Keratinocyte (primary cell): ENCODE measurements at regions not wholly inside any gene's neighbourhood (a gene's known extent, or its start where the extent isn't known, plus 50 kb on each side); places are given as distances from the start of the nearest gene placed in this dataset.
A peak's percentile ranks its signal among the peaks of the same experiment; 100 is the strongest.

ENCODE experiments used
- EZH2 ChIP-seq: IDR thresholded peaks from one replicate; pipeline ENCODE4 v1.6.1; 2012; ENCODE audit warnings: inconsistent platforms, mild to moderate bottlenecking, low read length, moderate library complexity
- TF ChIP-seq, protein P1 (sequence below), 3 experiments: IDR thresholded peaks in 1 of 3; conservative IDR thresholded peaks in 1 of 3; optimal IDR thresholded peaks in 1 of 3; 2 replicates in 2 of 3; 3 replicates in 1 of 3; pipeline versions ENCODE3 to v1.5.1; 2011; ENCODE audit warnings: low read length in 3 of 3, mild to moderate bottlenecking in 3 of 3, moderate library complexity in 2 of 3, control low read depth in 1 of 3, inconsistent platforms in 1 of 3; ENCODE audit not compliant: insufficient read depth in 2 of 3; ENCODE audit errors: extremely low read depth in 1 of 3

- TF ChIP-seq, protein P1, sequence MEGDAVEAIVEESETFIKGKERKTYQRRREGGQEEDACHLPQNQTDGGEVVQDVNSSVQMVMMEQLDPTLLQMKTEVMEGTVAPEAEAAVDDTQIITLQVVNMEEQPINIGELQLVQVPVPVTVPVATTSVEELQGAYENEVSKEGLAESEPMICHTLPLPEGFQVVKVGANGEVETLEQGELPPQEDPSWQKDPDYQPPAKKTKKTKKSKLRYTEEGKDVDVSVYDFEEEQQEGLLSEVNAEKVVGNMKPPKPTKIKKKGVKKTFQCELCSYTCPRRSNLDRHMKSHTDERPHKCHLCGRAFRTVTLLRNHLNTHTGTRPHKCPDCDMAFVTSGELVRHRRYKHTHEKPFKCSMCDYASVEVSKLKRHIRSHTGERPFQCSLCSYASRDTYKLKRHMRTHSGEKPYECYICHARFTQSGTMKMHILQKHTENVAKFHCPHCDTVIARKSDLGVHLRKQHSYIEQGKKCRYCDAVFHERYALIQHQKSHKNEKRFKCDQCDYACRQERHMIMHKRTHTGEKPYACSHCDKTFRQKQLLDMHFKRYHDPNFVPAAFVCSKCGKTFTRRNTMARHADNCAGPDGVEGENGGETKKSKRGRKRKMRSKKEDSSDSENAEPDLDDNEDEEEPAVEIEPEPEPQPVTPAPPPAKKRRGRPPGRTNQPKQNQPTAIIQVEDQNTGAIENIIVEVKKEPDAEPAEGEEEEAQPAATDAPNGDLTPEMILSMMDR (optimal IDR thresholded peaks at IDR 0.05 in 1 of 3, IDR thresholded peaks at IDR 0.05 in 1 of 3, conservative IDR thresholded peaks at IDR 0.05 in 1 of 3; ENCODE audit: extremely low read depth in 1 of 3, insufficient read depth in 2 of 3, low read length in 3 of 3), result peak in 1 of 3 experiments; percentile 29
- no peak for TF ChIP-seq EZH2
These were observed 251.4 kb upstream of the IL12B start for GRCh38 chr5:159581502-159582249.
